SK-N-SH (cell line): ENCODE measurements at regions not wholly inside any gene's neighbourhood (a gene's known extent, or its start where the extent isn't known, plus 50 kb on each side); places are given as distances from the start of the nearest gene placed in this dataset.

Source experiments
- CTCF ChIA-PET: fragments of 300-600, 350-600 bp; formaldehyde crosslinking; extraction: SDS; loops from one replicate; lab custom pipeline; 2021; lab: Yijun Ruan, JAX
- POLR2A ChIA-PET: fragments of 350-600 bp; sonication (Branson Sonifier 250); formaldehyde crosslinking; extraction: SDS; loops from one replicate; lab custom pipeline; 2020; ENCODE audit warnings: antibody characterized with exemption, inconsistent platforms; lab: Yijun Ruan, JAX
- DNase-seq: peaks from one replicate; pipeline ENCODE4 v3.0.0; 2012
- H2AFZ ChIP-seq: fragments of 200-600 bp; sonication (generic); 2 replicates; pipeline ENCODE4 v1.8.1; 2016; ENCODE audit warnings: antibody characterized with exemption, mild to moderate bottlenecking, low read depth
- H3F3A ChIP-seq: fragments of 200-600 bp; sonication (generic); replicated peaks from 2 replicates; pipeline ENCODE3; 2016; ENCODE audit warnings: antibody characterized with exemption, mild to moderate bottlenecking; ENCODE audit not compliant: insufficient read depth
- H3K27ac ChIP-seq, 2 experiments: fragments of 200-500 bp in 1 of 2; fragments of 200-600 bp in 1 of 2; sonication (Bioruptor generic) in 1 of 2; sonication (generic), shearing (Covaris generic) in 1 of 2; 2 replicates each; pipeline versions ENCODE4 v1.5.1 to v1.6.1; 2014 to 2016; ENCODE audit warnings: low read depth in 2 of 2, inconsistent platforms in 1 of 2, low read length in 1 of 2, mild to moderate bottlenecking in 1 of 2, mixed read lengths in 1 of 2
- H3K27me3 ChIP-seq: fragments of 200-600 bp; sonication (generic), shearing (Covaris generic); 2 replicates; pipeline ENCODE4 v1.6.1; 2016; ENCODE audit warnings: mixed run types; ENCODE audit not compliant: insufficient read depth
- H3K36me3 ChIP-seq, 2 experiments: fragments of 200-500 bp in 1 of 2; fragments of 200-600 bp in 1 of 2; sonication (Bioruptor generic) in 1 of 2; sonication (generic) in 1 of 2; replicated peaks in 1 of 2; 2 replicates each; pipeline versions ENCODE3 to v1.5.1; 2014 to 2016; ENCODE audit warnings: low read length in 1 of 2, mild to moderate bottlenecking in 1 of 2; ENCODE audit not compliant: insufficient read depth in 2 of 2, control insufficient read depth in 1 of 2
- H3K4me1 ChIP-seq, 2 experiments: fragments of 200-500 bp in 1 of 2; fragments of 200-600 bp in 1 of 2; sonication (Bioruptor generic) in 1 of 2; sonication (generic), shearing (Covaris generic) in 1 of 2; 2 replicates each; pipeline versions ENCODE4 v1.5.1 to v1.6.1; 2014 to 2016; ENCODE audit warnings: low read depth in 1 of 2, low read length in 1 of 2, mixed run types in 1 of 2; ENCODE audit not compliant: insufficient read depth in 2 of 2, control insufficient read depth in 1 of 2
- H3K4me2 ChIP-seq: fragments of 200-600 bp; sonication (generic), shearing (Covaris generic); 2 replicates; pipeline ENCODE4 v1.6.1; 2017; ENCODE audit warnings: mixed run types
- H3K4me3 ChIP-seq, 2 experiments: fragments of 200-500 bp in 1 of 2; fragments of 200-600 bp in 1 of 2; sonication (Bioruptor generic) in 1 of 2; sonication (generic), shearing (Covaris generic) in 1 of 2; 2 replicates each; pipeline versions ENCODE4 v1.5.1 to v1.8.1; 2014 to 2016; ENCODE audit warnings: low read depth in 2 of 2, inconsistent platforms in 1 of 2, low read length in 1 of 2, mild to moderate bottlenecking in 1 of 2, mixed read lengths in 1 of 2, moderate library complexity in 1 of 2
- H3K79me2 ChIP-seq: fragments of 200-600 bp; sonication (generic); 2 replicates; pipeline ENCODE4 v1.8.1; 2017; ENCODE audit warnings: mild to moderate bottlenecking; ENCODE audit not compliant: insufficient read depth
- H3K9ac ChIP-seq: fragments of 200-600 bp; sonication (generic); 2 replicates; pipeline ENCODE4 v1.6.1; 2017; ENCODE audit warnings: mixed run types
- H3K9me2 ChIP-seq: fragments of 200-600 bp; sonication (generic); 2 replicates; pipeline ENCODE4 v1.6.1; 2017; ENCODE audit warnings: mixed run types
- H3K9me3 ChIP-seq: fragments of 200-600 bp; sonication (generic); 2 replicates; pipeline ENCODE4 v1.6.1; 2017; ENCODE audit warnings: mixed run types, mild to moderate bottlenecking, moderate library complexity
- H4K20me1 ChIP-seq: fragments of 200-600 bp; sonication (generic); 2 replicates; pipeline ENCODE4 v1.6.1; 2017; ENCODE audit warnings: mild to moderate bottlenecking, mixed run types; ENCODE audit not compliant: insufficient read depth
- CTCF ChIP-seq: fragments of 200-600 bp; sonication (generic); IDR thresholded peaks from 2 replicates; pipeline ENCODE4 v1.6.1; 2017; ENCODE audit warnings: antibody characterized with exemption, mild to moderate bottlenecking, moderate library complexity
- ELF1 ChIP-seq: IDR thresholded peaks from 2 replicates; pipeline ENCODE4 v1.4.0; 2012
- EP300 ChIP-seq, 2 experiments: IDR thresholded peaks; 2 replicates each; pipeline versions ENCODE4 v1.4.0 to v1.6.1; 2012; ENCODE audit warnings: borderline replicate concordance in 1 of 2, low read depth in 1 of 2, low read length in 1 of 2
- EZH2phosphoT487 ChIP-seq: fragments of 200-600 bp; sonication (generic); IDR thresholded peaks from 2 replicates; pipeline ENCODE4 v1.6.1; 2017; ENCODE audit warnings: low read depth, mixed run types, mild to moderate bottlenecking, antibody characterized with exemption, moderate library complexity, borderline replicate concordance
- FOXJ3 ChIP-seq: sonication (generic); formaldehyde crosslinking; IDR thresholded peaks from 2 replicates; pipeline ENCODE4 v1.5.1; 2020; ENCODE audit warnings: mild to moderate bottlenecking, missing genetic modification reagents
- FOXM1 ChIP-seq: IDR thresholded peaks from 2 replicates; pipeline ENCODE4 v1.4.0; 2012; ENCODE audit warnings: low read depth, mild to moderate bottlenecking
- JUND ChIP-seq: IDR thresholded peaks from 2 replicates; pipeline ENCODE4 v1.4.0; 2012
- MEF2A ChIP-seq: IDR thresholded peaks from 2 replicates; pipeline ENCODE4 v1.4.0; 2012; ENCODE audit warnings: low read depth, borderline replicate concordance
- MXI1 ChIP-seq: IDR thresholded peaks from 2 replicates; pipeline ENCODE4 v1.6.1; 2012; ENCODE audit warnings: mild to moderate bottlenecking, low read depth, low read length, improper control_type of control experiment
- NFIC ChIP-seq: IDR thresholded peaks from 2 replicates; pipeline ENCODE4 v1.4.0; 2012; ENCODE audit warnings: borderline replicate concordance
- NRF1 ChIP-seq: IDR thresholded peaks from 2 replicates; pipeline ENCODE4 v1.6.1; 2012; ENCODE audit warnings: low read depth, mild to moderate bottlenecking, low read length
- RAD21 ChIP-seq: IDR thresholded peaks from 2 replicates; pipeline ENCODE4 v1.6.1; 2012; ENCODE audit warnings: mild to moderate bottlenecking, low read length
- RCOR1 ChIP-seq: fragments of 150-350 bp; IDR thresholded peaks from 2 replicates; pipeline ENCODE4 v1.6.1; 2017; ENCODE audit warnings: antibody characterized with exemption, low read length
- RFX5 ChIP-seq: IDR thresholded peaks from 2 replicates; pipeline ENCODE4 v1.6.1; 2012; ENCODE audit warnings: mild to moderate bottlenecking, improper control_type of control experiment, low read length
- SMC3 ChIP-seq: IDR thresholded peaks from 2 replicates; pipeline ENCODE4 v1.6.1; 2012; ENCODE audit warnings: low read depth, low read length, improper control_type of control experiment
- TAF1 ChIP-seq: IDR thresholded peaks from 2 replicates; pipeline ENCODE4 v1.6.1; 2012; ENCODE audit warnings: low read depth, mild to moderate bottlenecking, low read length, moderate library complexity, borderline replicate concordance
- TEAD4 ChIP-seq: IDR thresholded peaks from 2 replicates; pipeline ENCODE4 v1.4.0; 2012; ENCODE audit warnings: mild to moderate bottlenecking, borderline replicate concordance; ENCODE audit not compliant: insufficient read depth
- USF1 ChIP-seq: IDR thresholded peaks from 2 replicates; pipeline ENCODE4 v1.4.0; 2012; ENCODE audit warnings: low read depth, borderline replicate concordance
- WGBS: methylation state at CpG from one replicate; pipeline ENCODE4 v1.1.6; 2017; ENCODE audit warnings: low lambda C conversion rate; 5-methylcytosine and 5-hydroxymethylcytosine counted together
- TF ChIP-seq, protein P1 (sequence below): IDR thresholded peaks from 2 replicates; pipeline ENCODE4; 2012
- TF ChIP-seq, protein P2 (sequence below): fragments of 150-350 bp; IDR thresholded peaks from 2 replicates; pipeline ENCODE4 v1.6.1; 2017; ENCODE audit warnings: antibody characterized with exemption, low read length, low read depth, borderline replicate concordance
- TF ChIP-seq, protein P3 (sequence below): IDR thresholded peaks from 2 replicates; pipeline ENCODE4 v1.4.0; 2012; ENCODE audit warnings: low read depth, borderline replicate concordance

DNA sequence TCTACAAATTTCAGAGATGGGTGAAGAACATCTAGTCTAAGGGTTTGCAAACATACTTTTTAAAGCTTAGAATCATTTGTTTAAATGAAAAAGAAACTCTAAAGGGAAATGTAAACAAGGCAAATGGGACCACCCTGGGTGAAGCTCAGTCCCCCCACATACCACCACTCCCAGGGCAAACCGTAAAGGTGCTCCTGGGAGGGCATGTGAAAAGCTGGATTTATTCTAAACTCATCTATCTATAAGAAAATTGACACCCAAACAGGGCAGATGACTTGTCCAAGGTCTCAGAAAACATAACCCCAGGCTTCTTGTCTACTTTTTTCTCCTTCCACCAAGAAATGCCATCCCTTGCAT lies 223.3 kb upstream of the PRKCQ start:
- H3F3A ChIP-seq, result no peaks in the 10 kb centered on the region
- H3K79me2 ChIP-seq, result no peaks in the 10 kb centered on the region
- H2AFZ ChIP-seq, result no peak overlapping the region
- H3K9me2 ChIP-seq, result no peaks in the 10 kb centered on the region
- POLR2A ChIA-PET, result no interaction called here
- DNase-seq, result no peak
- H3K4me1 ChIP-seq, result no peaks in the 10 kb centered on the region
- CTCF ChIA-PET, result no interaction called here
- no peaks in the 10 kb centered on the region for H3K9me3 ChIP-seq
- H3K4me2 ChIP-seq, result no peak overlapping the region
- 56% methylated on average over 1 of the region's 1 CpG for WGBS
- H3K9ac ChIP-seq, result no peak overlapping the region
- H4K20me1 ChIP-seq, result no peaks in the 10 kb centered on the region
- no peaks in the 10 kb centered on the region for H3K36me3 ChIP-seq
- no peaks in the 10 kb centered on the region for H3K27me3 ChIP-seq
- H3K27ac ChIP-seq, result no peak overlapping the region
- no peak overlapping the region for H3K4me3 ChIP-seq
- TF ChIP-seq RCOR1 (no peak), CTCF (no peak), EZH2phosphoT487 (no peak), RFX5 (no peak), FOXJ3 (CRISPR knock-in tag) (no peak), USF1 (no peak), EP300 (IDR thresholded peaks at IDR 0.05; ENCODE audit: borderline replicate concordance in 1 of 2, low read depth in 1 of 2, low read length in 1 of 2) (no peak), FOXM1 (no peak), TEAD4 (no peak), NRF1 (no peak)
- TF ChIP-seq, protein P1, sequence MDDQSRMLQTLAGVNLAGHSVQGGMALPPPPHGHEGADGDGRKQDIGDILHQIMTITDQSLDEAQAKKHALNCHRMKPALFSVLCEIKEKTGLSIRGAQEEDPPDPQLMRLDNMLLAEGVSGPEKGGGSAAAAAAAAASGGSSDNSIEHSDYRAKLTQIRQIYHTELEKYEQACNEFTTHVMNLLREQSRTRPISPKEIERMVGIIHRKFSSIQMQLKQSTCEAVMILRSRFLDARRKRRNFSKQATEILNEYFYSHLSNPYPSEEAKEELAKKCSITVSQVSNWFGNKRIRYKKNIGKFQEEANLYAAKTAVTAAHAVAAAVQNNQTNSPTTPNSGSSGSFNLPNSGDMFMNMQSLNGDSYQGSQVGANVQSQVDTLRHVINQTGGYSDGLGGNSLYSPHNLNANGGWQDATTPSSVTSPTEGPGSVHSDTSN, result no peak
- TF ChIP-seq, protein P2, sequence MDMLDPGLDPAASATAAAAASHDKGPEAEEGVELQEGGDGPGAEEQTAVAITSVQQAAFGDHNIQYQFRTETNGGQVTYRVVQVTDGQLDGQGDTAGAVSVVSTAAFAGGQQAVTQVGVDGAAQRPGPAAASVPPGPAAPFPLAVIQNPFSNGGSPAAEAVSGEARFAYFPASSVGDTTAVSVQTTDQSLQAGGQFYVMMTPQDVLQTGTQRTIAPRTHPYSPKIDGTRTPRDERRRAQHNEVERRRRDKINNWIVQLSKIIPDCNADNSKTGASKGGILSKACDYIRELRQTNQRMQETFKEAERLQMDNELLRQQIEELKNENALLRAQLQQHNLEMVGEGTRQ, result no peak

DNA sequence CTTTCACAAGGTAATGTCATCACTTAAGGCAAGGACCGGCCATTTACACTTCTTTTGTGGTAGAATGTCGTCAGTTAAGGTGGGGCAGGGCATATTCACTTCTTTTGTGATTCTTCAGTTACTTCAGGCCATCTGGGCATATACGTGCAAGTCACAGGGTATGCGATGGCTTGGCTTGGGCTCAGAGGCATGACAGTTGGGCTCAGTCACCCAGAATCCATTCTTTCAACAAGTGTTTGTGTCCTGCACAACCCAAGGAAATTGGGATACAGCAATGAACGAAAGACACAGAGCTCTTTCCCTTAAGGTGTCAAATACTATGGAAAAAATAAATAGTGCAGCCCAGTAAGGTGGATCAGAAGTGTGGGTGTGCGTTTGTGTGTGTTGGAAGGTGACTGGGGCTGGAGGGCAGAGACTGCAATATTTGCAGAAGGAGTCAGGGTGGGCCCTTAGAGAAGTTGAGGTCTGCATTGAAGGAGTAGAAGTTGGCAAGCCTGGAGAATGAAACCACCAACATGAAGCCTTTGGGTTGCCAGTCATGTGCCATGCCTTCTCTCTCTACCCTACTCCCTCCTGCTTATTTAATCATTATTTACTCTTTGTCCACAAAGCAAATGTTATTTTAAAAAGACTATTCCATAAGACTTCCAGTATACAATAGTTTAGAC lies 222.8 kb upstream of the PRKCQ start:
- CTCF ChIA-PET, result no interaction called here
- POLR2A ChIA-PET, result no interaction called here
- no peaks in the 10 kb centered on the region for H3F3A ChIP-seq
- no peak overlapping the region for H3K27ac ChIP-seq
- no peaks in the 10 kb centered on the region for H4K20me1 ChIP-seq
- no peak overlapping the region for H3K9ac ChIP-seq
- no peaks in the 10 kb centered on the region for H3K4me1 ChIP-seq
- H3K36me3 ChIP-seq, result no peaks in the 10 kb centered on the region
- H3K4me3 ChIP-seq, result no peak overlapping the region
- no peak overlapping the region for H3K4me2 ChIP-seq
- no peaks in the 10 kb centered on the region for H3K27me3 ChIP-seq
- DNase-seq, result no peak
- H3K79me2 ChIP-seq, result no peaks in the 10 kb centered on the region
- no peaks in the 10 kb centered on the region for H3K9me3 ChIP-seq
- 29% methylated on average over 6 of the region's 6 CpGs for WGBS
- H2AFZ ChIP-seq, result no peak overlapping the region
- H3K9me2 ChIP-seq, result no peaks in the 10 kb centered on the region
- no peak for TF ChIP-seq USF1
- TF ChIP-seq EZH2phosphoT487, result no peak
- TF ChIP-seq NFIC, result no peak
- TF ChIP-seq, protein P3, sequence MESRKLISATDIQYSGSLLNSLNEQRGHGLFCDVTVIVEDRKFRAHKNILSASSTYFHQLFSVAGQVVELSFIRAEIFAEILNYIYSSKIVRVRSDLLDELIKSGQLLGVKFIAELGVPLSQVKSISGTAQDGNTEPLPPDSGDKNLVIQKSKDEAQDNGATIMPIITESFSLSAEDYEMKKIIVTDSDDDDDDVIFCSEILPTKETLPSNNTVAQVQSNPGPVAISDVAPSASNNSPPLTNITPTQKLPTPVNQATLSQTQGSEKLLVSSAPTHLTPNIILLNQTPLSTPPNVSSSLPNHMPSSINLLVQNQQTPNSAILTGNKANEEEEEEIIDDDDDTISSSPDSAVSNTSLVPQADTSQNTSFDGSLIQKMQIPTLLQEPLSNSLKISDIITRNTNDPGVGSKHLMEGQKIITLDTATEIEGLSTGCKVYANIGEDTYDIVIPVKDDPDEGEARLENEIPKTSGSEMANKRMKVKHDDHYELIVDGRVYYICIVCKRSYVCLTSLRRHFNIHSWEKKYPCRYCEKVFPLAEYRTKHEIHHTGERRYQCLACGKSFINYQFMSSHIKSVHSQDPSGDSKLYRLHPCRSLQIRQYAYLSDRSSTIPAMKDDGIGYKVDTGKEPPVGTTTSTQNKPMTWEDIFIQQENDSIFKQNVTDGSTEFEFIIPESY, result no peak
- no peak for TF ChIP-seq MXI1
- no peak for TF ChIP-seq JUND
- TF ChIP-seq ELF1, result no peak
- TF ChIP-seq MEF2A, result no peak
- TF ChIP-seq NRF1, result no peak
- TF ChIP-seq TAF1, result no peak
- TF ChIP-seq SMC3, result no peak
- TF ChIP-seq RFX5, result no peak
- TF ChIP-seq RAD21, result no peak
